DMS53 (cell line): ENCODE measurements at regions not wholly inside any gene's neighbourhood (a gene's known extent, or its start where the extent isn't known, plus 50 kb on each side); places are given as distances from the start of the nearest gene placed in this dataset.

Experiments used
- DNase-seq: peaks from one replicate; lab custom pipeline; 2025; lab: John Stamatoyannopoulos, UW

- peak; percentile 82 for DNase-seq
Measured at GRCh38 chr4:14841801-14842768, 160.2 kb upstream of the CPEB2 start.

GRCh38 chr4:14842964-14843630 is 159.2 kb upstream of the CPEB2 start:
- no peak for DNase-seq

GRCh38 chr4:14844061-14844460 is 158.2 kb upstream of the CPEB2 start:
- no peak for DNase-seq

- no peak for DNase-seq
Measured at GRCh38 chr4:14848229-14848628, 154.1 kb upstream of the CPEB2 start.

GRCh38 chr4:14850455-14851097 is 151.7 kb upstream of the CPEB2 start:
- DNase-seq, result no peak

- peak; percentile 7 for DNase-seq
Measured at GRCh38 chr4:14853176-14853943, 148.9 kb upstream of the CPEB2 start.

- DNase-seq, result no peak
Measured at GRCh38 chr4:14855719-14856061, 146.6 kb upstream of the CPEB2 start.

- peak; percentile 92 for DNase-seq
Measured at GRCh38 chr4:14856062-14856933, 146.0 kb upstream of the CPEB2 start.

- DNase-seq, result no peak
Measured at GRCh38 chr4:14856934-14857235, 145.4 kb upstream of the CPEB2 start.

GRCh38 chr4:14857475-14857874 is 144.8 kb upstream of the CPEB2 start:
- peak; percentile 7 for DNase-seq

- DNase-seq, result no peak
Measured at GRCh38 chr4:14857981-14858380, 144.3 kb upstream of the CPEB2 start.

GRCh38 chr4:14862891-14863290 is 139.4 kb upstream of the CPEB2 start:
- DNase-seq, result no peak

- no peak for DNase-seq
Measured at GRCh38 chr4:14863418-14864364, 138.6 kb upstream of the CPEB2 start.

- no peak for DNase-seq
Measured at GRCh38 chr4:14864365-14865030, 137.8 kb upstream of the CPEB2 start.

- no peak for DNase-seq
Measured at GRCh38 chr4:14865031-14865366, 137.3 kb upstream of the CPEB2 start.

- no peak for DNase-seq
Measured at GRCh38 chr4:14865804-14866203, 136.5 kb upstream of the CPEB2 start.

- no peak for DNase-seq
Measured at GRCh38 chr4:14867847-14868246, 134.4 kb upstream of the CPEB2 start.

- DNase-seq, result no peak
Measured at GRCh38 chr4:14868426-14869395, 133.6 kb upstream of the CPEB2 start.
